Neural progenitor cell (in vitro differentiated cells): ENCODE measurements at regions not wholly inside any gene's neighbourhood (a gene's known extent, or its start where the extent isn't known, plus 50 kb on each side); places are given as distances from the start of the nearest gene placed in this dataset.

Experiments
- DNase-seq: peaks from one replicate; pipeline ENCODE4 v3.0.0-alpha.2; 2016; ENCODE audit warnings: low spot score
- H2AFZ ChIP-seq: fragments of 200-600 bp; sonication (generic); replicated peaks from 2 replicates; pipeline ENCODE4 v1.6.1; 2016; ENCODE audit warnings: antibody characterized with exemption
- H3F3A ChIP-seq: fragments of 200-600 bp; sonication (generic); 2 replicates; pipeline ENCODE4 v1.6.1; 2016; ENCODE audit warnings: antibody characterized with exemption, low read depth
- H3K27ac ChIP-seq: fragments of 200-600 bp; sonication (generic); 2 replicates; pipeline ENCODE4 v1.5.1; 2016; ENCODE audit warnings: mild to moderate bottlenecking
- H3K27me3 ChIP-seq: fragments of 200-600 bp; sonication (generic); 2 replicates; pipeline ENCODE4 v1.6.1; 2016; ENCODE audit warnings: mild to moderate bottlenecking, moderate library complexity
- H3K36me3 ChIP-seq: fragments of 200-600 bp; sonication (generic); 2 replicates; pipeline ENCODE4 v1.5.1; 2016
- H3K4me1 ChIP-seq: fragments of 200-600 bp; sonication (generic); 2 replicates; pipeline ENCODE4 v1.6.1; 2016; ENCODE audit warnings: mixed run types
- H3K4me2 ChIP-seq: fragments of 200-600 bp; sonication (generic); 2 replicates; pipeline ENCODE4 v1.6.1; 2016
- H3K4me3 ChIP-seq: fragments of 200-600 bp; sonication (generic); 2 replicates; pipeline ENCODE4 v1.5.1; 2016
- H3K79me2 ChIP-seq: fragments of 200-600 bp; sonication (generic); 2 replicates; pipeline ENCODE4 v1.6.1; 2016; ENCODE audit warnings: low read depth
- H3K9ac ChIP-seq: fragments of 200-600 bp; sonication (generic); 2 replicates; pipeline ENCODE4 v1.6.1; 2016
- H3K9me3 ChIP-seq: fragments of 200-600 bp; sonication (generic); 2 replicates; pipeline ENCODE4 v1.5.1; 2016; ENCODE audit warnings: low read depth
- H4K20me1 ChIP-seq: fragments of 200-600 bp; sonication (generic); 2 replicates; pipeline ENCODE4 v1.6.1; 2016; ENCODE audit warnings: low read depth
- H3K27ac Mint-ChIP-seq: 3 replicates; pipeline ENCODE4 v1.8.0; 2021; ENCODE audit warnings: mixed read lengths
- H3K27me3 Mint-ChIP-seq: 2 replicates; pipeline ENCODE4 v1.8.0; 2022; ENCODE audit warnings: low read depth, mild to moderate bottlenecking, inconsistent platforms, moderate library complexity, mixed read lengths; ENCODE audit not compliant: insufficient read depth
- H3K36me3 Mint-ChIP-seq: 3 replicates; pipeline ENCODE4 v1.8.0; 2021; ENCODE audit warnings: mixed read lengths
- H3K4me1 Mint-ChIP-seq: 3 replicates; pipeline ENCODE4 v1.8.0; 2021; ENCODE audit warnings: mixed read lengths
- H3K4me3 Mint-ChIP-seq: 3 replicates; pipeline ENCODE4 v1.8.0; 2021; ENCODE audit warnings: mild to moderate bottlenecking, moderate library complexity, mixed read lengths
- H3K9me3 Mint-ChIP-seq: 3 replicates; pipeline ENCODE4 v1.8.0; 2020; ENCODE audit warnings: mixed read lengths
- CTCF ChIP-seq: fragments of 200-600 bp; sonication (generic); IDR thresholded peaks from 2 replicates; pipeline ENCODE4 v1.5.1; 2017; ENCODE audit warnings: antibody characterized with exemption, mild to moderate bottlenecking
- EZH2 ChIP-seq: fragments of 200-600 bp; sonication (generic); IDR thresholded peaks from 2 replicates; pipeline ENCODE4 v1.6.1; 2017; ENCODE audit warnings: antibody characterized with exemption, mild to moderate bottlenecking, moderate library complexity
- EZH2phosphoT487 ChIP-seq: fragments of 200-600 bp; sonication (generic); IDR thresholded peaks from 2 replicates; pipeline ENCODE4 v1.6.1; 2017; ENCODE audit warnings: antibody characterized with exemption

DNA sequence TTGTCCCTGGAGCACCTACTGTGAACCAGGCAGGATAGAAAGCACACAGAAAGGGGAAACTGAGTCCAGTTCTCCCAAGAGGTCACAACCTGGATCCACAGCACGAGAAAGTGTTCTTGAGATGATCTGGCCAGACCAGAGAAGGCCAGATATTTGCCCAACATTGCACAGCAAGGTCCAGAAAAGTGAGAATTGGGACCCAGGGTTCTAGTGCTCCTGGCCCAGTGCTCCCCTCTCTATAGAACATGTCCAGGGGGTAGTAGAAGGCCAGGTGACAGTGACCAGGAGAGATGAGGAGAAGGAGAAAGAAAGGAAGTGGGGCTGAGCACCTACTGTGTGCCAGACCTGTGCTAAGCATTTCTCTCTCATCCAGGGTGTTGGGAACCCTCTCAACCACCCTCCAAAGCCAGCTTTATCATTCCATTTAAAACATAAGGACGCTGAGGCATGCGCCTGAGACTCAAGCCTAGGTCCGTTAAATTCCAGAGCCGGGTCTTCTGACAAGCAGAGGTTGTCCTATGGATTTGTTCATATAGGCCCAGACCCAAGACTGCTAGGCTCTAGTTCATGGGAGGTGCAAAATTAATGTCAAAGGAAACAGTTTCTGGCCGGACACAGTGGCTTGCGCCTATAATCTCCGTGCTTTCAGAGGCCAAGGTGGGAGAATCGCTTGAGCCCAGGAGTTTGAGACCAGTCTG, 128.7 kb downstream of the MN1 start:
- H2AFZ ChIP-seq = no peak overlapping the region
- DNase-seq = no peak
- H3K4me1 ChIP-seq = peaks cover 24% of the 10 kb centered on the region
- H3K4me3 ChIP-seq = no peak overlapping the region
- H3K27me3 ChIP-seq = no peaks in the 10 kb centered on the region
- H3K9ac ChIP-seq = no peak overlapping the region
- H3K4me2 ChIP-seq = no peak overlapping the region
- TF ChIP-seq EZH2phosphoT487 (no peak), EZH2 (no peak), CTCF (no peak)
- no peaks in the 10 kb centered on the region for H3K9me3 Mint-ChIP-seq
- peaks cover 27% of the 10 kb centered on the region for H3F3A ChIP-seq
- no peaks in the 10 kb centered on the region for H4K20me1 ChIP-seq
- H3K27ac Mint-ChIP-seq = peak overlapping the region; percentile 90
- H3K27ac ChIP-seq = no peak overlapping the region
- peak overlapping the region; percentile 27 for H3K4me3 Mint-ChIP-seq
- peaks cover 68% of the 10 kb centered on the region for H3K4me1 Mint-ChIP-seq
- H3K9me3 ChIP-seq = no peaks in the 10 kb centered on the region
- H3K27me3 Mint-ChIP-seq = peaks cover 12% of the 10 kb centered on the region
- no peaks in the 10 kb centered on the region for H3K36me3 ChIP-seq
- no peaks in the 10 kb centered on the region for H3K36me3 Mint-ChIP-seq
- no peaks in the 10 kb centered on the region for H3K79me2 ChIP-seq

- no peaks in the 10 kb centered on the region for H3K79me2 ChIP-seq
- peaks cover 27% of the 10 kb centered on the region for H3F3A ChIP-seq
- no peak for TF ChIP-seq CTCF
- no peak for TF ChIP-seq EZH2phosphoT487
- TF ChIP-seq EZH2 = no peak
- DNase-seq = no peak
- no peaks in the 10 kb centered on the region for H3K9me3 ChIP-seq
- no peaks in the 10 kb centered on the region for H4K20me1 ChIP-seq
- H3K36me3 ChIP-seq = no peaks in the 10 kb centered on the region
- peaks cover 27% of the 10 kb centered on the region for H3K4me1 ChIP-seq
- no peaks in the 10 kb centered on the region for H3K36me3 Mint-ChIP-seq
- no peak overlapping the region for H3K4me3 ChIP-seq
- no peaks in the 10 kb centered on the region for H3K27me3 ChIP-seq
- no peak overlapping the region for H3K4me2 ChIP-seq
- H3K9me3 Mint-ChIP-seq = no peaks in the 10 kb centered on the region
- no peak overlapping the region for H3K27ac ChIP-seq
- peak overlapping the region; percentile 95 for H3K27ac Mint-ChIP-seq
- H3K27me3 Mint-ChIP-seq = peaks cover 14% of the 10 kb centered on the region
- H3K4me1 Mint-ChIP-seq = peaks cover 73% of the 10 kb centered on the region
- no peak overlapping the region for H3K4me3 Mint-ChIP-seq
- H3K9ac ChIP-seq = no peak overlapping the region
- H2AFZ ChIP-seq = no peak overlapping the region
Observed at GRCh38 chr22:27673839-27674238, 127.7 kb downstream of the MN1 start.

GRCh38 chr22:27674261-27674923, 127.2 kb downstream of the MN1 start:
- H3K4me2 ChIP-seq = no peak overlapping the region
- peak overlapping the region; percentile 11 for H2AFZ ChIP-seq
- Mint-ChIP-seq H3K4me3 (no peak overlapping the region), H3K36me3 (no peaks in the 10 kb centered on the region), H3K4me1 (peaks cover 73% of the 10 kb centered on the region), H3K27ac (peak overlapping the region; percentile 46), H3K9me3 (no peaks in the 10 kb centered on the region), H3K27me3 (peaks cover 9% of the 10 kb centered on the region)
- H3K27ac ChIP-seq = no peak overlapping the region
- no peak for DNase-seq
- no peak for TF ChIP-seq EZH2phosphoT487
- TF ChIP-seq EZH2 = no peak
- TF ChIP-seq CTCF = no peak
- H3K4me1 ChIP-seq = peaks cover 33% of the 10 kb centered on the region
- no peaks in the 10 kb centered on the region for H3K27me3 ChIP-seq
- H3K36me3 ChIP-seq = no peaks in the 10 kb centered on the region
- no peaks in the 10 kb centered on the region for H4K20me1 ChIP-seq
- no peak overlapping the region for H3K9ac ChIP-seq
- H3K9me3 ChIP-seq = no peaks in the 10 kb centered on the region
- H3K4me3 ChIP-seq = no peak overlapping the region
- peaks cover 24% of the 10 kb centered on the region for H3F3A ChIP-seq
- H3K79me2 ChIP-seq = no peaks in the 10 kb centered on the region
